Activated CD8-positive, alpha-beta memory T cell treated with anti-CD3 and anti-CD28 coated beads for 36 hours (primary cell): ENCODE measurements at regions not wholly inside any gene's neighbourhood (a gene's known extent, or its start where the extent isn't known, plus 50 kb on each side); places are given as distances from the start of the nearest gene placed in this dataset.
"Not testable (repeated sequence)": the region's sequence is repeated elsewhere in the genome, so short reads cannot be mapped to it uniquely, and the experiment has no call there.

Experiments used
- CTCF ChIA-PET: fragments of 350-600 bp; sonication (Branson Sonifier 250); formaldehyde crosslinking; loops from one replicate; lab custom pipeline; 2021; ENCODE audit warnings: antibody characterized with exemption; lab: Charles Lee
- POLR2A ChIA-PET: fragments of 350-600 bp; sonication (Branson Sonifier 250); formaldehyde crosslinking; loops from one replicate; lab custom pipeline; 2021; ENCODE audit warnings: antibody characterized with exemption; lab: Charles Lee

- CTCF ChIA-PET: no interaction called here
- POLR2A ChIA-PET: no interaction called here
Observed at GRCh38 chr6:98044791-98045470, 761.9 kb upstream of the MMS22L start.

DNA sequence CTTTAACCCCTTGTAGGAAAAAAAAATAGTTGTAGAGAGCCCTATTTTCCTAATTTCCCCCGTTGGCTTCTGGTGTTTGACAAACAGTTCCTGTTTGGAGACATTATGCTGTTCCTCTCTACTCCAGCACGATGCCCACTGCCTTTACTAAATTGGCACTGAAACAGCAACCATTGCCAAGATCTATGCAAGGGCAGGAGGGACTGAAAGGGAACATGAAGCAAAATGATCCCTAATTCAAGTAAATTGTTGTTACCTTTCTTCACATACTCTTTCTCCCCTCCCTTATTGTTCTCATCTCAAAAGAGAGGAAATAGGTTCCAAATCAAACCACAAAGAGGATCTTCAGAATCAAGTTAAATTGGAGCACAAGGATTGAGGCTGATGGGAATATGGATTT is 764.1 kb upstream of the MMS22L start:
- CTCF ChIA-PET: no interaction called here
- POLR2A ChIA-PET: no interaction called here

GRCh38 chr6:98047871-98048270 is 764.9 kb upstream of the MMS22L start:
- POLR2A ChIA-PET: no interaction called here
- CTCF ChIA-PET: no interaction called here

DNA sequence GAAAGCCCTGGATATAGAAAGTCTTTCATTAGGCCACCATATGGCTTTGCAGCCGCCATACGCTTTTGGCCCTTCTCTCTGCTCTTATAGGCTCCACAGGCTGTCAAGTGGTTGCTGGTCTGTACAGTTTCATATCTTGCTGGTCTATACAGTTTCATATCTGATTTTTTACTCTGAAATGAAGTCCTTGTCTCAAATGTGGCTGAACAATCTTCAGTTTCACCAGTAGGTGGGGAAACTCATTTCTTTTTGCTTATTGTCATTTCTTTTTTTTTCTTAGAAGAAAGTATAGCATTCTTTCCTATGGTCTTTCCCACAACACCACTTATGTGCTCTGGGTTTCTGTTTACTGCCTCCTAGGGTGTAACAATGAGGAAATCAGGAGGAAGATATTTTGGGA is 771.4 kb upstream of the MMS22L start:
- POLR2A ChIA-PET: no interaction called here
- CTCF ChIA-PET: no interaction called here

GRCh38 chr6:98056955-98057354 is 773.9 kb upstream of the MMS22L start:
- ChIA-PET CTCF (no interaction called here), POLR2A (no interaction called here)

DNA sequence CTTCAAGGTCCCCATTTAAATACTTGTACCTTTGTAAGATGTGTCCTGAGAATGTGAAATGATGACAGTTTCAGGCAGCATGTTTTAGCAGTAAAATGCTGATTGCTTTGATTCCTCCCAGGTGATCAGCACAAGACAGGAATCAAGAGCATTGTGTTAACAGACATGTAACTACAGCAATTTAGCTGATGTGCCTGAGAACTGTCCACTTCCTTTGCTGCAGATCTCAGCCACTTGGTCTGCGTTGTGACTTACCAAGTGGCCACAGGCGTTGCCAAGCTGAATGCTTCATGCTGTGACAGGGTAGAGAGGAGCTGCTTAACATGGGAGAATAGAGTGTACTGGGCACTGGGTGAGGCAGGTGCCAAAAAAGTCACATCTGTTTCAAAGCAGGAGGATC is 767.0 kb upstream of the POU3F2 start:
- ChIA-PET POLR2A (no interaction called here), CTCF (no interaction called here)

DNA sequence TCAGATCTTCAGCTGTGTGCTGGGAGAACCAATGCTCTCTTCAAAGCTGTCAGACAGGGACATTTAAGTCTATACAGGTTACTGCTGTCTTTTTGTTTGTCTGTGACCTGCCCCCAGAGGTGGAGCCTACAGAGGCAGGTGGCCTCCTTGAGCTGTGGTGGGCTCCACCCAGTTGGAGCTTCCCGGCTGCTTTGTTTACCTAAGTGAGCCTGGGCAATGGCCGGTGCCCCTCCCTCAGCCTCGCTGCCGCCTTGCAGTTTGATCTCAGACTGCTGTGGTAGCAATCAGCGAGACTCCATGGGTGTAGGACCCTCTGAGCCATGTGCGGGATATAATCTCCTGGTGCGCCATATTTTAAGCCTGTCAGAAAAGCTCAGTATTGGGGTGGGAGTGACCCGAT is 745.8 kb upstream of the POU3F2 start:
- POLR2A ChIA-PET, CTCF ChIA-PET: not testable (repeated sequence)

GRCh38 chr6:98092331-98092730 is 742.0 kb upstream of the POU3F2 start:
- ChIA-PET CTCF (no interaction called here), POLR2A (no interaction called here)

GRCh38 chr6:98094696-98095095 is 739.7 kb upstream of the POU3F2 start:
- POLR2A ChIA-PET: no interaction called here
- CTCF ChIA-PET: no interaction called here

DNA sequence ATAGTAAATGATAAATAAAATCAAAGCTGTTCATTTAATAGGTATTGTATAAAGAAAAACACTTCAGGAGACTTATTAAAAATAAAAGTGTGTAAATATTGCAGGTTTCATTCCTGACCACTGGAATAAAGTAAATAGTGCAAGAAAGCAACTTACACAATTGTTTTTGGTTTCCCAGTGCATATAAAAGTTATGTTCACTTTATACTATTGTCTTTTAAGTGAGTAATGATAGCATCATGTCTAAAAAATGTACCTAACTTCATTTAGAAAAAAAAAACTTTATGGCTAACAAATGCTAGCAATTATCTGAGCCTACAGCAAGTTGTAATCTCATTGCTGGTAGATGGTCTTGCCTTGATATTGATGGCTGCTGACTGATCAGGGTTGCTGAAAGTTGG is 726.6 kb upstream of the POU3F2 start:
- CTCF ChIA-PET: no interaction called here

GRCh38 chr6:98116455-98116854 is 717.9 kb upstream of the POU3F2 start:
- CTCF ChIA-PET: no interaction called here

More for the DNA sequence above, 726.6 kb upstream of the POU3F2 start:
- POLR2A ChIA-PET: no interaction called here

DNA sequence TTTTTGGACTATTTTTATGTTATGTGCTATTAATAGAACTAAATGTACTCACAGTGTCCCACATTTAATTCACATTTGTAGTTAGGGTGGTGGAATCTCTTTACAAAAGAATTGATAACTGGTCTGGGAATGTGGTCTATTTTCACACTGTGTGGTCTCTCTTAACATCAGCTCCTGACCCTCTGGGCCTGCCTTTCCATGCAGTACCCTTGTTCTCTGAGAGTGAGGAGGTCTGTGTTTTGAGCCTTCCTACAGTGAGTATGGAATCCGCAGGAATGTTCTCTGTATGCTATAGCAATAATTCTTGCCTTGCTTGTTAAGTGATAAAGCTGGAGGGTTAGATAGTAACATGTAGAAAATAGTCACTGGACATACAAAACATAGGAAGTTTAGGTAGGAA is 717.3 kb upstream of the POU3F2 start:
- POLR2A ChIA-PET: no interaction called here
- CTCF ChIA-PET: no interaction called here

More at GRCh38 chr6:98116455-98116854, 717.9 kb upstream of the POU3F2 start:
- POLR2A ChIA-PET: no interaction called here

GRCh38 chr6:98118397-98119045 is 715.9 kb upstream of the POU3F2 start:
- CTCF ChIA-PET: no interaction called here

DNA sequence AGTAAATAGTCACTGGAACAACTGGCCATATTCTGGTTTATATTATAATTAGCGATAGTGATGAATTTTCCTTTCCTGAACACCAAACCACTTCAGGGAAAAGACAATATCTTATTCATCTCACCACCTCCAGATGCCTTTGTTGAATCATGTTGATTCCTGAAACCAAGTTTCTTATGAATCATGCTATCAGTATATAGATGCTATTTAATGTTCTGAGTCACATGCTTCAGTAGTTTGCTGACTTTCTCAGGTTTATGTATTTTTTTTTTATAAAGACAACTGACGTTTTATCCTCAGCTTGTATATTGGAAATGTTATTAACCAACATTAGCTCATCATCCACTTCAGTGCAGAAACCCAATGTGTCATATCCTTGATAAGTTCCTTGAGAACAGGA is 710.2 kb upstream of the POU3F2 start:
- CTCF ChIA-PET: no interaction called here
- POLR2A ChIA-PET: no interaction called here

More at GRCh38 chr6:98118397-98119045, 715.9 kb upstream of the POU3F2 start:
- POLR2A ChIA-PET: no interaction called here

DNA sequence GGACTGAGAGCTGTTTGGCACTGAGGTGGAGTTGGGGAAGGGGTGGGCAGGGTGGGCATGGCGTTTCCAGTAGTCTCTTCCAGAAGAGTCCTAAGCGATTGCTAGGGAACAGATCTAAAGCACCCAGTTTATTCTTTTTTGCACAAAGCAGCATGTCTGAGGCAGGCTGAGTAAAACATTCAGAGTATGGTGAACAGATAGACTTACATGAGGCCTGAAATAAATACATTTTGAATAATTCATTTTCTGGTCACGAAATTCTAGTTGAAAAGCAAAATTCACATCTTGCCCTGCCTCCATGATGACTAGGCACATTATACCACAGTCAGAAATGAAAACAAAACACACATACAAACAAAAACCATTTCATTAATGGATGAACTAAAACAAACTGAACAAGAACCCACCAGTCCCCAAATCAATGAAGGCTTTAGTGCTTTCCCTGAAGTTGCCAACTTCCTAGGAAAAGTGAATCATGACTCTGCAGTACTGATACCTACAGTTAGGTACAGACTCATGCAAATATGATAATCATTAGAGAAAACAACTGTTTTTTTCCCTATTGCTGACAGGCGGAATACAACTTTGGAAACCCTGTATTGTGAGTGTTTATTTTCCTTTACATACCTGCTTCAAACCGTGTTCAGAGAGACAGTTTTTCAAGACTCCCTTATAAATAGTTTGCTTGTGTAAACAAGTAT is 702.9 kb upstream of the POU3F2 start:
- ChIA-PET POLR2A (no interaction called here), CTCF (no interaction called here)

DNA sequence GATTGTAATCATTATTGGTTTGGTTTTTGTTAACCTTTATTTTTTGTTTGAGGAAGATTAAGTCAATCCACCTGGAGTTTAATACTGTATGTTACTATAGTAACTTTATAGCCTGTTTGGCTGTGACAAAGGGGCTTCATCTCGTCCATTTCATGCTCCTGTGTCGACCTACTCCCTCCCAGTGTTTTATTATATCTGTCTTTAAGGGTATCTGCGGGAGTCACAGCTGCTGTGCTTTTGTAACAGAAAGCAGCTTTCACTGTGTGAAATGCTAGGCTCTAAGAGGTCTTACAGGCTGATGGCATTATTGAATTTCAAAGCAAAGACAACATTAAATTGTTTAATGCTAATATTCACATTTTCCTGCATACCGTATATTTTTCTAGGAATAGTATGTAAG is 698.0 kb upstream of the POU3F2 start:
- ChIA-PET POLR2A (no interaction called here), CTCF (interaction anchor here (0.6 kb wide), 1 partner anchor 1786 kb away, joined by 3 read pairs; no protein-coding TSS in a partner anchor)

- POLR2A ChIA-PET: no interaction called here
- CTCF ChIA-PET: no interaction called here
Observed at GRCh38 chr6:98137391-98137790, 697.0 kb upstream of the POU3F2 start.

GRCh38 chr6:98142839-98143238 is 691.5 kb upstream of the POU3F2 start:
- CTCF ChIA-PET: no interaction called here
- POLR2A ChIA-PET: no interaction called here

GRCh38 chr6:98146656-98147055 is 687.7 kb upstream of the POU3F2 start:
- ChIA-PET CTCF (no interaction called here), POLR2A (no interaction called here)

GRCh38 chr6:98156580-98156979 is 677.8 kb upstream of the POU3F2 start:
- CTCF ChIA-PET: no interaction called here
- POLR2A ChIA-PET: no interaction called here

DNA sequence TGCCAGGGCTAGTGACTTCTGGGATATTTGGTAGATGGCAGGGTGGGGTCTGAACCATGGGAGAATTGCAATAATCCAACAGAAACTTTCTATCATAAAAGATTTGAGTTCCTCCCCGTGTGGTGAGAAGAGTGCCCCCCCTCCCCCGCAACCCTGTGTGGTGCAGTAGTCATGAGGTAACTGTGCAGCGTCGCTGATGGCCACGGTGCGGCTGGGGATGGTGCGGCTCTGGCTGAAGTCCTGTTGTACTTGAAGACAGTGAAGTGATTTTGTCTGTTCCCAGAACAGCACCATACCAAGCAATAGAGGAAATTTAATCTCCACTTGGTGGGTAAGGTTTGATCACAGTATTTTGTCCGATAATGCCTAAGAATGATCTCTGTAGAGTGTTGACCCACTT is 654.8 kb upstream of the POU3F2 start:
- ChIA-PET POLR2A (no interaction called here), CTCF (no interaction called here)
